HG02938 (cell line): ENCODE measurements at regions not wholly inside any gene's neighbourhood (a gene's known extent, or its start where the extent isn't known, plus 50 kb on each side); places are given as distances from the start of the nearest gene placed in this dataset.
A peak's percentile ranks its signal among the peaks of the same experiment; 100 is the strongest.
"Not testable (repeated sequence)": the region's sequence is repeated elsewhere in the genome, so short reads cannot be mapped to it uniquely, and the experiment has no call there.

Experiments
- ATAC-seq: cut with Tn5 transposase; IDR thresholded peaks from one replicate; pipeline ENCODE4 v1.9.1; 2021; ENCODE audit warnings: mild to moderate bottlenecking, moderate library complexity; ENCODE audit not compliant: unreplicated experiment

GRCh38 chr11:42806191-42806590 lies 505.6 kb upstream of the API5 start:
- ATAC-seq = no peak

- no peak for ATAC-seq
These were observed 499.4 kb upstream of the API5 start for GRCh38 chr11:42812361-42812760.

GRCh38 chr11:42812960-42813359 lies 498.8 kb upstream of the API5 start:
- no peak for ATAC-seq

- no peak for ATAC-seq
These were observed 495.3 kb upstream of the API5 start for GRCh38 chr11:42816471-42816870.

GRCh38 chr11:42819126-42819525 lies 492.7 kb upstream of the API5 start:
- no peak for ATAC-seq

- ATAC-seq = not testable (repeated sequence)
These were observed 489.6 kb upstream of the API5 start for GRCh38 chr11:42822188-42822587.

GRCh38 chr11:42823546-42823945 lies 488.2 kb upstream of the API5 start:
- ATAC-seq = no peak

GRCh38 chr11:42824067-42824466 lies 487.7 kb upstream of the API5 start:
- ATAC-seq = no peak

GRCh38 chr11:42825598-42825997 lies 486.2 kb upstream of the API5 start:
- no peak for ATAC-seq

GRCh38 chr11:42827845-42828244 lies 484.0 kb upstream of the API5 start:
- no peak for ATAC-seq

- ATAC-seq = no peak
These were observed 473.8 kb upstream of the API5 start for GRCh38 chr11:42837994-42838393.

GRCh38 chr11:42840176-42840829 lies 471.5 kb upstream of the API5 start:
- peak; percentile 92 for ATAC-seq

GRCh38 chr11:42840860-42841259 lies 470.9 kb upstream of the API5 start:
- ATAC-seq = no peak

- ATAC-seq = no peak
These were observed 470.2 kb upstream of the API5 start for GRCh38 chr11:42841556-42841955.

- ATAC-seq = no peak
These were observed 462.4 kb upstream of the API5 start for GRCh38 chr11:42849362-42849761.

GRCh38 chr11:42857344-42857743 lies 454.5 kb upstream of the API5 start:
- no peak for ATAC-seq

- no peak for ATAC-seq
These were observed 441.3 kb upstream of the API5 start for GRCh38 chr11:42870480-42870879.

GRCh38 chr11:42873800-42874405 lies 437.9 kb upstream of the API5 start:
- ATAC-seq = not testable (repeated sequence)

GRCh38 chr11:42881335-42881734 lies 430.5 kb upstream of the API5 start:
- not testable (repeated sequence) for ATAC-seq

- no peak for ATAC-seq
These were observed 421.0 kb upstream of the API5 start for GRCh38 chr11:42890773-42891172.

GRCh38 chr11:42901084-42901483 lies 410.7 kb upstream of the API5 start:
- no peak for ATAC-seq

- no peak for ATAC-seq
These were observed 405.6 kb upstream of the API5 start for GRCh38 chr11:42906226-42906625.

GRCh38 chr11:42913731-42914130 lies 398.1 kb upstream of the API5 start:
- no peak for ATAC-seq
